Testis (tissue), 2 donors: ENCODE measurements at regions not wholly inside any gene's neighbourhood (a gene's known extent, or its start where the extent isn't known, plus 50 kb on each side); places are given as distances from the start of the nearest gene placed in this dataset.

Experiments
- DNase-seq: peaks from one replicate; pipeline ENCODE4 v3.0.0-alpha.2; 2019
- H3K27ac ChIP-seq, 2 donors: fragments of 200-600 bp; sonication (generic); one replicate each; pipeline ENCODE4 v1.5.1; 2019
- H3K27me3 ChIP-seq: fragments of 200-600 bp; sonication (generic); one replicate; pipeline ENCODE4 v1.5.1; 2019
- H3K36me3 ChIP-seq: fragments of 200-600 bp; sonication (generic); one replicate; pipeline ENCODE4 v1.5.1; 2017; ENCODE audit warnings: low read depth; ENCODE audit errors: missing control alignments
- H3K4me1 ChIP-seq: fragments of 200-600 bp; sonication (generic); one replicate; pipeline ENCODE4 v1.5.1; 2019
- H3K4me3 ChIP-seq, 2 donors: fragments of 200-600 bp; sonication (generic); one replicate each; pipeline ENCODE4 v1.5.1; 2017 to 2019
- H3K9me3 ChIP-seq: fragments of 200-600 bp; sonication (generic); one replicate; pipeline ENCODE4 v1.5.1; 2017
- CTCF ChIP-seq, 3 experiments: fragments of 450-650 bp in 2 of 3; fragments of 200-600 bp in 1 of 3; sonication (generic) in 1 of 3; IDR thresholded peaks; one replicate each; pipeline ENCODE4 v1.5.1; 2016 to 2019; ENCODE audit warnings: antibody characterized with exemption in 3 of 3, mild to moderate bottlenecking in 2 of 3, moderate library complexity in 1 of 3
- POLR2A ChIP-seq: fragments of 450-650 bp; IDR thresholded peaks from one replicate; pipeline ENCODE4 v1.6.1; 2017; ENCODE audit warnings: antibody characterized with exemption, mild to moderate bottlenecking, moderate library complexity
- WGBS, 2 donors: methylation state at CpG; one replicate each; pipeline ENCODE4 v1.1.5; 2018; 5-methylcytosine and 5-hydroxymethylcytosine counted together
- intact Hi-C: fragments of 100-400 bp; cut with DNase I; formaldehyde crosslinking; loops from one replicate; pipeline ENCODE4 v1.15.1; 2023; ENCODE audit warnings: low total_unique reads

DNA sequence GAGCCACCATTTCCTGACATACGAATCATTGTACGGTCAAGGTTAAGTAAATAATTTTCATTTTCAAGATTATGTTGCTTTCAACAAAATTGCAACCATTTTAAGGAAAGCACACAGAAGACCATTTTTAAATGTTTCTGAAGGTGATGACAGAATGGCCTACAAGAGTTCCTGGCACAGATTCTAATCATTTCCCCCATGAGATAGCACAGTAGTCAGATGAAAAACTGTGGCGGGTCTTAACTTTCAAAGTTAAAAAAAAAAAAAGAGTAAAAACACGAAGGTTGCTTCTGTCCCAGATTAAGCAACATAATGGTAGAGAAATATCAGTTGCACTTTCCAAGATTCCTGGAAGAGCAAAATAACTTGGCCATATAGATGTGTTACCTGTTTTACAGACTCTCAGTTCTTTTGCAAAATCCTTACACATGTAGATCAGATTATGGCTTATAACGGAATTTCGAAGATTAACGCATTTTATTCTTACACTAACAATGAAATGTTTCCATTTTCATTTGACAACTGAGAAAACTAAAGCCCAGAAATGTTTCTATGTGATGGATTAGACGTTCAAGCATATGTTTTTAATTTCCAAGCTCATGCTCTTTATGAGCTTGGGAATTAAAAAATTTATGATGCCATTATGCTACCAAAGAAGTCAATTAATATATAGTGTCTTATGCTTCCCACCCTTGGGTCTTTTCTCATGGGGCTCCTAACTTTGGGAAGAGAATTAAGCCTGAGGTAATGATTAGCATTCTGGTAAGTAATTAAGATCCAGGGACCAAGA is 335.1 kb upstream of the CLNK start:
- intact Hi-C loops: loop anchor here (10.0 kb wide), 1 partner anchor 435 kb away; no protein-coding TSS in a partner anchor

GRCh38 chr4:11014199-11014598 is 329.6 kb upstream of the CLNK start:
- Histone ChIP-seq H3K27me3 (no peaks in the 10 kb centered on the region), H3K4me1 (no peaks in the 10 kb centered on the region), H3K36me3 (no peaks in the 10 kb centered on the region), H3K27ac (no peak overlapping the region), H3K9me3 (no peaks in the 10 kb centered on the region), H3K4me3 (no peak overlapping the region)
- DNase-seq: no peak
- intact Hi-C loops: no loop called here
- TF ChIP-seq POLR2A: no peak
- TF ChIP-seq CTCF (IDR thresholded peaks at IDR 0.05): no peak

More for the DNA sequence above, 335.1 kb upstream of the CLNK start:
- Histone ChIP-seq H3K36me3 (no peaks in the 10 kb centered on the region), H3K9me3 (no peaks in the 10 kb centered on the region), H3K27me3 (no peaks in the 10 kb centered on the region), H3K4me3 (no peak overlapping the region), H3K4me1 (peaks cover 5% of the 10 kb centered on the region), H3K27ac (no peak overlapping the region)
- no peak for TF ChIP-seq POLR2A
- no peak for TF ChIP-seq CTCF (IDR thresholded peaks at IDR 0.05)
- DNase-seq: no peak
- WGBS, 2 donors: 66 to 71% methylated on average over 8 of the region's 8 CpGs

DNA sequence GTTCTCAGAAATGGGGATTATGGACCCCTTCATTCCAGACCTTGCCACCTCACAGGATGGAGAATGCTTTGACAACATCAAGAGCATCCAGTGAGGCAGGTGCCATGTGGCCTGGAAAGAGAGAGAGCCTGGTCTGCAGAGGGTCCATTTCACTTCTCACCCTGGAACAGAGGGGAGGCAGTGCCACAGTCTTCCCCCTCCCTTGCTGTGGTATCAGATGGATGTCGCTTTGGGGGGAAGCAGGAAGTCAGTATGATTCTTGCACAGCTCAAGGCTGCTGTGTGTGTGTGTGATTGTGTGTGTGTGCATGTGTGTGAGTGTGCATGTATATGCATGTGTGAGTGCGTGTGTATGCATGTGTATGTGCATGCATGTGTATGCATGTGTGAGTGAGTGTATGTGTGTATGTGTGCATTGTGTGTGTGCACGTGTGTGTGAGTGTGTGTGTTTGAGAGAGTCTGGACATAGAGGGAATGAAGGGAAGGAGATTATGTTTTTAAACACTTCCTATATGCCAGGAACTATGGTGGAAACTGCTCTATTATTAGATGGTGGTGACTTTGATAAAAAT is 328.6 kb upstream of the CLNK start:
- WGBS, 2 donors: 95% methylated on average over 2 to 3 of the region's 3 CpGs
- Histone ChIP-seq H3K27me3 (no peaks in the 10 kb centered on the region), H3K4me1 (no peaks in the 10 kb centered on the region), H3K36me3 (no peaks in the 10 kb centered on the region), H3K9me3 (no peaks in the 10 kb centered on the region), H3K4me3 (no peak overlapping the region), H3K27ac (no peak overlapping the region)
- no peak for DNase-seq
- intact Hi-C loops: no loop called here
- TF ChIP-seq POLR2A (no peak), CTCF (IDR thresholded peaks at IDR 0.05) (no peak)

- Histone ChIP-seq H3K27ac (no peak overlapping the region), H3K27me3 (no peaks in the 10 kb centered on the region), H3K4me3 (no peak overlapping the region), H3K9me3 (no peaks in the 10 kb centered on the region), H3K36me3 (no peaks in the 10 kb centered on the region), H3K4me1 (no peaks in the 10 kb centered on the region)
- no peak for TF ChIP-seq CTCF (IDR thresholded peaks at IDR 0.05)
- no peak for TF ChIP-seq POLR2A
- no peak for DNase-seq
- WGBS, 2 donors: 89 to 94% methylated on average over 1 to 3 of the region's 3 CpGs
- intact Hi-C loops: no loop called here
Observed at GRCh38 chr4:11011249-11011648, 326.7 kb upstream of the CLNK start.

- Histone ChIP-seq H3K36me3 (no peaks in the 10 kb centered on the region), H3K27ac (no peak overlapping the region), H3K27me3 (no peaks in the 10 kb centered on the region), H3K4me3 (no peak overlapping the region), H3K9me3 (no peaks in the 10 kb centered on the region), H3K4me1 (no peaks in the 10 kb centered on the region)
- whole genome bisulfite sequencing, 2 donors: 63 to 79% methylated on average over 2 of the region's 2 CpGs
- no peak for TF ChIP-seq CTCF (IDR thresholded peaks at IDR 0.05)
- no peak for TF ChIP-seq POLR2A
- intact Hi-C loops: no loop called here
- no peak for DNase-seq
Observed at GRCh38 chr4:11010624-11011023, 326.1 kb upstream of the CLNK start.
